AG04450 (cell line): ENCODE measurements at regions not wholly inside any gene's neighbourhood (a gene's known extent, or its start where the extent isn't known, plus 50 kb on each side); places are given as distances from the start of the nearest gene placed in this dataset.

Experiments used
- CTCF ChIA-PET: fragments of 300-600, 350-600 bp; formaldehyde crosslinking; extraction: SDS; loops from one replicate; lab custom pipeline; 2022; ENCODE audit warnings: antibody characterized with exemption, inconsistent platforms; lab: Charles Lee
- POLR2A ChIA-PET: fragments of 350-600 bp; formaldehyde crosslinking; extraction: SDS; loops from one replicate; lab custom pipeline; 2021; ENCODE audit warnings: antibody characterized with exemption, inconsistent platforms; lab: Yijun Ruan, JAX
- DNase-seq: peaks from one replicate; pipeline ENCODE4 v3.0.0-alpha.2; 2011; ENCODE audit warnings: low read depth, low spot score
- H3K27ac ChIP-seq: one replicate; pipeline ENCODE4 v1.5.1; 2012; ENCODE audit warnings: low read depth, low read length, control low read depth
- H3K27me3 ChIP-seq: one replicate; pipeline ENCODE4 v1.6.0; 2012; ENCODE audit warnings: low read length; ENCODE audit not compliant: control insufficient read depth, insufficient read depth
- H3K4me3 ChIP-seq: 2 replicates; pipeline ENCODE4 v1.5.1; 2011; ENCODE audit warnings: mild to moderate bottlenecking, low read depth, low read length, control low read depth
- H3K9me3 ChIP-seq: 2 replicates; pipeline ENCODE4 v1.5.1; 2012; ENCODE audit warnings: low read length; ENCODE audit not compliant: control insufficient read depth, insufficient read depth
- TF ChIP-seq, protein P1 (sequence below): IDR thresholded peaks from 2 replicates; pipeline ENCODE4 v1.5.1; 2011; ENCODE audit warnings: low read depth, low read length, control low read depth, inconsistent platforms

DNA sequence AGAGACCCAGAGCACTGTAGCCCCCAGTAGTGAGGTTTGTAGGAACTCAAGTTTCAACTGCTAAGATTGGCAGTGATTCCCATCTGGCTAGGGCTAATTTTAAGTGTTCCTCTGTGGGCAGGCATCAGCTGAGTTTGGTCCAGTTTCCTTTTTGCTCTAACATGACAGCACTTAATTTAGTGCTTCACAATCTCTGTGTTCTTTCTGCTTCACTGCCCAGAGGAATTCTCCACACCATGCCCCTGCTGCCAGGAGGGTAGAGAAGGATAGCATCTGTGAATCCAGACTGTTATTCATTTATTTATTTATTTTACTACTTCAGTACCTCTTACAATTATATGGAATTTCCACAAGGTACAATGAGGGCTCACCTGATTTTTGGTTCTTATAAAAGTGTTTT lies 549.9 kb upstream of the FSIP2 start:
- POLR2A ChIA-PET: no interaction called here
- TF ChIP-seq, protein P1, sequence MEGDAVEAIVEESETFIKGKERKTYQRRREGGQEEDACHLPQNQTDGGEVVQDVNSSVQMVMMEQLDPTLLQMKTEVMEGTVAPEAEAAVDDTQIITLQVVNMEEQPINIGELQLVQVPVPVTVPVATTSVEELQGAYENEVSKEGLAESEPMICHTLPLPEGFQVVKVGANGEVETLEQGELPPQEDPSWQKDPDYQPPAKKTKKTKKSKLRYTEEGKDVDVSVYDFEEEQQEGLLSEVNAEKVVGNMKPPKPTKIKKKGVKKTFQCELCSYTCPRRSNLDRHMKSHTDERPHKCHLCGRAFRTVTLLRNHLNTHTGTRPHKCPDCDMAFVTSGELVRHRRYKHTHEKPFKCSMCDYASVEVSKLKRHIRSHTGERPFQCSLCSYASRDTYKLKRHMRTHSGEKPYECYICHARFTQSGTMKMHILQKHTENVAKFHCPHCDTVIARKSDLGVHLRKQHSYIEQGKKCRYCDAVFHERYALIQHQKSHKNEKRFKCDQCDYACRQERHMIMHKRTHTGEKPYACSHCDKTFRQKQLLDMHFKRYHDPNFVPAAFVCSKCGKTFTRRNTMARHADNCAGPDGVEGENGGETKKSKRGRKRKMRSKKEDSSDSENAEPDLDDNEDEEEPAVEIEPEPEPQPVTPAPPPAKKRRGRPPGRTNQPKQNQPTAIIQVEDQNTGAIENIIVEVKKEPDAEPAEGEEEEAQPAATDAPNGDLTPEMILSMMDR: no peak
- Histone ChIP-seq H3K27me3 (no peaks in the 10 kb centered on the region), H3K9me3 (peaks cover 15% of the 10 kb centered on the region), H3K4me3 (no peak overlapping the region), H3K27ac (no peak overlapping the region)
- no peak for DNase-seq
- CTCF ChIA-PET: no interaction called here

DNA sequence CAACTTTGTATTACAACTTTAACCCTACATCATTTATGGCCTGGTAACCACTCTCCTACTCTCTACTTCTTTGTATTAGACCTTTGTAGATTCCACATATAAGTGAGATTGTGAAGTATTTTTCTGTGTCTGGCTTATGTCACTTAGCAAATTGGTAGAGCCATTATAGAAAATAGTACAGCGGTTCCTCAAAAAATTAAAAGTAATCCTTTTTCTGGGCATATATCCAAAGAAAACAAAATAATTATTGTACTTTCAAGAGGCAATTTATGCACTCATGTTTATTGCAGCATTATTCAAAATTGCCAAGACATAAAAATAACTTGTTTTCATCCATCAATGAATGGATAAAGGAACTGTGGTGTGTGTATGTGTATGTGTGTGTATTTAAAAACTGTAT lies 537.5 kb upstream of the FSIP2 start:
- POLR2A ChIA-PET: no interaction called here
- no peaks in the 10 kb centered on the region for H3K9me3 ChIP-seq
- TF ChIP-seq, protein P1: no peak
- H3K27ac ChIP-seq: no peak overlapping the region
- DNase-seq: no peak
- CTCF ChIA-PET: no interaction called here
- no peak overlapping the region for H3K4me3 ChIP-seq
- H3K27me3 ChIP-seq: no peaks in the 10 kb centered on the region

DNA sequence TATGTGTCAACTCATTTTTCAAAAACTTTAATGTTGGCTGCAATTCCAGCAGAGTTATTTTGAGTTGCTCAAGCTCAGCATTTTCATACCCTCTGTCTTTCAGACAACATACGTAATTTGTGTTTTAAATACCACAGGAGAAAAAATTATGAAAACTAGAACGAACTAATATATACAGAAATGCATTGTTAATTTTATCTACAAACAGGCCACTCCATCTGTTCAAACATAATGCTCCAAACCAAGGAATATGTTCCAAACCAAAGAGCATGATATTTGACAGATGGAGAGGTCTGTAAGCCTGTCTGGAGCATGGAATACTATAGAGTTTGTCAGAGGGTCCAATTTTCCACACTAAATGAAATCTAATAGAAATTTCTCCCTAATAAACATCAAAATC lies 536.2 kb upstream of the FSIP2 start:
- Histone ChIP-seq H3K4me3 (no peak overlapping the region), H3K27me3 (no peaks in the 10 kb centered on the region), H3K27ac (no peak overlapping the region), H3K9me3 (no peaks in the 10 kb centered on the region)
- CTCF ChIA-PET: no interaction called here
- POLR2A ChIA-PET: no interaction called here
- DNase-seq: no peak
- TF ChIP-seq, protein P1: no peak

DNA sequence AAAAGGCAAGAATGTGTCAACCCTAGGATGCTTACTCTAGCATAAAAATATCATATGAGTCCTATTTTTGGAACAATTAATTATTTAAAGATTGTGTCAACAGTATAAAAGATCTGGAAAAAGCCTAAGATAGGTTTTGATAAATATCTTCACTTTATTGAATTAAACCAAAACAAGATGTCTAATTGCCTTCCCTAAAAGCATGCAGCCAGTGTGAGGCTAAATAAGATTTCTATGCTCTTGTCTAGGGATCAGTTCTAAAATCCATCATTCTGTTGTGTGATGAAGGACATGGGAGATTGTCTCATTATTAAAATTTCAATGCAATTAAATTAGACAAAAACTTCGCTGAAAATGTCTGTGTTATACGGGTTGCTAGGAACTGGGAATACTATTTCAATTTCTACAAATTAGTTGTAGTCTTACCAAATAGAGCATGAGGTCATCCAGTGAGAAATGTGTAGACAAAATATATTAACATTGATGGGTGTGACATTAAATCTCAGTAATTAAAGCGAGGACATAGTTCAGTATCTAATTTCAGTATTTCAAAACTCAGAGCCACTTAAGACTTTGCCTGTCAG lies 535.6 kb upstream of the FSIP2 start:
- TF ChIP-seq, protein P1: no peak
- Histone ChIP-seq H3K27ac (no peak overlapping the region), H3K4me3 (no peak overlapping the region), H3K27me3 (no peaks in the 10 kb centered on the region), H3K9me3 (no peaks in the 10 kb centered on the region)
- POLR2A ChIA-PET: no interaction called here
- DNase-seq: no peak
- CTCF ChIA-PET: no interaction called here

DNA sequence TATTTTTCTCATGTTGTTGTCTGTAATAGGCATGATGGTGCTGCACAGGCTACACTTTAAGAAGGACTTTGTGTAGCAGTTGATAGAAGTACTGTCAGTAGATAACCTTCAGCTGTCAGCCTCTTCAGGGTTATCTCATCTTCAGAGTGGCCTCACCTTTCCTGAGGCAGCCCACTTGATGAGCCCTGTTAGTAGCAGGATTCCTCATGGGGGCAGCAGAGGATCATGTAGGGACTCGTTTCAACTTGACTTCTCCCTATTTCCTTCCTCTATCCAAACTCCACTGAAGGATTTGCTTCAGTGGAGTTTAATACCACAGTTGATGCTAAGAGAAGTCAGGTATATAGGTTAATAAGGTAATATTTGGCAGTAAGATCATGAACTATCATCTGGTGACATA lies 530.3 kb upstream of the FSIP2 start:
- DNase-seq: no peak
- Histone ChIP-seq H3K27ac (no peak overlapping the region), H3K9me3 (no peaks in the 10 kb centered on the region), H3K4me3 (no peak overlapping the region), H3K27me3 (no peaks in the 10 kb centered on the region)
- POLR2A ChIA-PET: no interaction called here
- CTCF ChIA-PET: no interaction called here
- TF ChIP-seq, protein P1: no peak; the same call in 1 of the 2 replicates
